NCI-H510A (cell line): ENCODE measurements at regions not wholly inside any gene's neighbourhood (a gene's known extent, or its start where the extent isn't known, plus 50 kb on each side); places are given as distances from the start of the nearest gene placed in this dataset.
"Not testable (repeated sequence)": the region's sequence is repeated elsewhere in the genome, so short reads cannot be mapped to it uniquely, and the experiment has no call there.

ENCODE experiments used
- DNase-seq: peaks from one replicate; lab custom pipeline; 2025; lab: John Stamatoyannopoulos, UW

DNA sequence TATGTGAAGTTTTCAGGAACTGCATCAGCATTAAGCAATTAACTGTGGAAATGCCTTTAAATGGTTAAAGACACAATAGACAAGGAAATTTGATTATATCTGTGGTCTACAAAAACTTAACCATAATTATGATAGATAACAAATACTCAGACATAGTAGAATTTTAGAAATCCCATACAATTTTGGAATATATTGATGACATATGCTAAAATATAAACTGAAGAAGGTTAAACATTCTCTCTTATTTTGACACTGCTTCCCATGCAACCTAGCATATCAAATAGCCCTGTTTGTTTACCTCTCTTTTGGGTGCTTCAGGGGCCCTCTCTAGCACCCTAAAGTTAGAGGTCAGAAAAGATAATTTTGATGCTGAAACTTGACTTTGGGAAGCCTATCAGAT is 1274.8 kb upstream of the SLC39A10 start:
- DNase-seq = no peak

DNA sequence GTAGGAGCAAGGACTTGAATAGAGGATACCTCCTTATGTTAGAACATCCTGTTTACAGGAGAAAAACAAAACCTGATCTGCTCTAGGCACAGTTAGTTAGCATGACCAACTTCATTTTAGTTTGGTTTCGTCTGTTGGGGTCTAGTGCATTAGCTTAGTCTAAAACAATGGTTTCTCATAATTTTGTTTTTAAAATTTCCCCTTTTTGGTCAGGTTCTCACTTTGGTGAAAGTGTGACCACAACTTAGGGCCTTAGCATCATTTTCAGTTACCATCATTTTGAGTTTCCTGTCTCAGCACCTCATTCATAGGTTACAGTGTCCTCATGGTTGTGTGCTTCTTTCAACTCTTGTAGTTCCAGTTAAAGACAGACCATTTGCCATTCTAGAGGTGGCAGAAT is 1277.0 kb upstream of the SLC39A10 start:
- no peak for DNase-seq

DNA sequence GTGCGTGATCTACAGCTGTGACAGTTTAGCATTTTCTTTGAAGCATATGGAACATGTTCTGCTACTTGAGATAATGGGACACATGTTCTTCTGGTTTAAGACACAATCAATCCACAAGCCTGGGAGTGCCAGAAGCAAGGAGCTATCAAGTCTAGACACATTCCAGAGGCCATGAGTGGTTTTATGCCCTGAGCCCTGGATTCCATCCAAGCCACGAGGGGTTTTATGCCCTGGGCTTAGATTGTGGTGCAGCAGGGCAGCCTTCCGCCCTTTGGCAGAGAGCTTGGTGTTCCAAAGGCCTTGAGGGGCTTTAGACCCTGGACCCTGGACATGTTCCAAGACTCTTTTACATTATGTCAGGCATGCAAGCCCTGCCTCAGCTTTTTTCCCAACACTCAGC is 1289.6 kb upstream of the SLC39A10 start:
- DNase-seq = not testable (repeated sequence)

DNA sequence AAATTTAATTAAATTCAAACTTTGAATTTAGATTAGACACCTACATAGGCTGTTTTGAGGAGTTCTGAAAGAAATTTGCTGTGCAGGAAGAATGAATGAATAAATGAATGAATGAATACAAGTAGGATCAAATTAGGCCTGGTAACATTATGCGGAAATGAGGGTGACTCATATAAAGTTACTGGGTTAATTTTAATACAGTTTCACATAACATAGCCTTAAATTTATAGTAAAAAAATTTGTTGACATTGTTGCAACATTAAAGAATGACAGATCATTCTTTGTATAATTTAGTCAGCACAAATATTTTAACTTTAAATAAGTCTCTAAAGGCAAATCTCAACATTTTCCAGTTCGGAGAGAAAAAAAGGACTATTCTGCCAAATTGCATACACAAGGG is 1293.1 kb upstream of the SLC39A10 start:
- DNase-seq = no peak

DNA sequence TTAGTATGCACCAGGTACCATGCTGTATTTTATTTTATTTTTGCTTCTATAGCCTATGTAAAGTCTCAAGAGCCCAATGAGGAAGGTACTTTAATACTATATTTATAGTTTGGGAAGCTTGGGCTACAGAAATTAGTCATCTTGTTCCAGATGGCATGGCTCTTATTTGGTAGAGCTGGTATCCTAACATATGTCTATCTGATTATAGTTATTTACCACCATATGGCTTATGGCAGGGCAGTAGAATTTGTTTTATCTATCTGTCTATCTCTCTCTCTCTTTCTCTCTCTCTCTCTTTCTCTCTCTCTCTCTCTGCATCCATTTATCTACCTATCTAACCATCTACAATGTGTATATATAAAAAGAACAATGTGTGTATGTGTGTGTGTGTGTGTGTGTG is 1293.7 kb upstream of the SLC39A10 start:
- DNase-seq = no peak

DNA sequence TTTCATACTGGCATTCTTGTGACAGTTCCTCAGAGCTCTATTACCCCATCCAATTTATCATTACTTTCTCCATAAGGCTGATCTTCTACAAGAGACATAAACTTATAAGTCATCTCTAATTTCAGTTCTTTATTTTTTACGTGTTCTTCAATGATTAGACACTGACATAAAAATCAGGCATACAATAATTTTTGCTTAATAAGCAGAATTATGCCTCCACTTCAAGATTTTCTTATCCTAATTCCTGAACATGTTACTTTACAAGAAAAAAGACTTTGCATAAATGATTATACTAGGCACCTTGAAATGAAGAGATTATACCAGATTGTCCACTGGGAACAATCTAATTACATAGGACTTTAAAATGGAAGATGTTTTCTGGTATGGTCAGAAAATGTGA is 1304.5 kb upstream of the SLC39A10 start:
- DNase-seq = no peak

DNA sequence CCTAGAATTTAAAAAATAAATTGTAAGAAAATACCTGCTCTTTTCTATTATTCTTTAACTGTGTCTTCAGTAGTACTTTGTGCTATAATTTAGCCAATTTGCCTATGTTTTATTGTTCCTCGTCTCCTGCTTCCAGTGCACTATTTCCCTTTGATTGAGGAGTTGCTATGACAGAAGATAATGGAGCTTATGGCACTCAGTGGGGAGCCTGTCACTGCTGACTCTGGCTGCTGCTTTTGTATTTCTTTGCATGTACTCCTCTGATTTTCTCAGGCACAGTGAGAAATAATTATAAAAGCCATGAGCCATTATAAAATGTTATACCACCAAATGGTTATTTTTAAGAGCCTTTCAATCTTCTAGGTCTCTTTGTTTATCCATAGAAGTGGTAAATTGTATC is 1310.8 kb upstream of the SLC39A10 start:
- DNase-seq = no peak

DNA sequence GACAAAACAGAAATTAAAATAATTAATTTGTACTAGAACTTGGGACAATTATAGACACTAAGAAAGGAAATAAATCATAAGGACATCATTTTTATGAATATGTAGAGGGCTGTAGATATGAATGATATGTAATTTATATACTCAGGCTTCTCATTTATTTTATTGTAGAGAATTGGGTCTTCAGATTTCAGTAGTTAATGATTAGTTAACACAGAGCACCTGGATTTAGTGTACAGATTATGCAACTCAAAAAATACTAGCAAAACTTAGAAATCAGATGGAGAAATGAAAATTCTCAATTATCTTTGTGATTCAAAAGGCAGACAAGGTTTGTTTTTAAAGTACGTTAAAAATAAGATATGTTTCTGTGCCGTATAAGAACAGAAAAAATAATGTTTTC is 1311.7 kb upstream of the SLC39A10 start:
- DNase-seq = no peak

DNA sequence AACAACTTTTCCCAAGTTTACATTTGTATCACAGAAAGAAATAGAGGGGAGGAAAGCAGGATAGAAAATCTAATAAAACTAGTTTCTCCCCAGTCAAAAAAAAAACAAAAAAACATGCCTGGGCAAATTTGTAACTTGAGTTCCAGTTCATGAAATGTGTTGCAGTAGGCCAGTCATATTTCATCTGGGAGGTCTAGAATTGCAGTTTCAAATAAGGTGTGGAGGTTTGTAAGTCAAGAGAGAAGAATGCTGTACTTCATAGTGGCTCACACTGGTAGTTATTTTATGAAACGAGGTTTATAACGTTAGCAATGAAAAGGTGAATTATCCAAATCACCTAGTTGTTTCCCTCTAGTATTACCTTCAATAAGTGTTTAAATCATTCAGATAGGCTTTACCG is 1313.9 kb upstream of the SLC39A10 start:
- no peak for DNase-seq

DNA sequence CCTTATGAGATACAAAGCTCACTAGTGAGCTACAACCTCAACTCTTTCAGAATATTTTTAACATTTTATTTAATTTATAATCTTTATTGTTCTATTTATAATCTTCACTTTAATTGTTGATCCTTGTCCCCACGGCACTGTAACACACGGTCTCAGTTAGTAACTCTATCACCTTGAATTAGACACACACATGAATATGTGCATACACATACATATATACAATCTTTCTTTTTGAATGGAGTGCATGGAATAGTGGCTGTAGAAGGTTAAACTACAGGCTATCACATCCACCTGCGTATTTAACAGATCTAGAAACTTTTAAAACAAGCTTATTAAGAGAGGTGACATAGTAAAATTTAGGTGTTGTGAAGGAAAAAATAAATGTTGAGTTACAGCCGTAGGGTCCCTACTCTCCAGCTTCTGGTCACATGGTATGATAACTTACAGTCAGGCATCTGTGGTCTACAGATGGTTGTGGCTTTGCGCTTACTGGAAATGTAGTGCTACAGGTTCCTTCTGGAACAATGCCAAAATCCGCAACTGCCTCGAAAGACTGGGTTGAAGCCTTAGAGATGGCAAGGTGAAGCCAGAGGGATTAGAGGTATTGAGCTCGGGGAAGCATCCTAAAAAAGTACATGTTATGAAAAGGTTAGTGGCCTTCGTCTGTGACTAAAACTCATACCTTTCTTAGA is 1324.1 kb upstream of the SLC39A10 start:
- no peak for DNase-seq

DNA sequence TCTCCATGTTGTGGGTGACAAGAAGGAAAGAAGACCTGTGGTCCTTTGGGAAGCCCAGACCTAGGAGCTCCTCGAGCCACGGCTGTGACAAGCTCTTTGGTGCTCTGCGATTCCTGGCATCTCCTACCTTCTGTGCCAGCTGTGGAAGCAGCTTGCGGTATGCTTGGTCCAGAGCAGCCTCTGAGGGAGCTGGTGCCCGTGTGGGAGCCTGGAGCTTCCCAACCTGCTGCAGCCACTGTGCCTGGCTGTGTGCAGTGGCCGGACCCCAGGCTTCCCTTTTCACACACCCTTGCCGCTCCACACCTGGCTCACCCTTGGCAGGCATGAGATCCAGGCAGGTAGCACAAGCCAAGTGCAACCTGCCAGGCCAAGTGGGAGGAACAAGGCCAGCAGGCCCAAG is 1328.6 kb upstream of the SLC39A10 start:
- no peak for DNase-seq

DNA sequence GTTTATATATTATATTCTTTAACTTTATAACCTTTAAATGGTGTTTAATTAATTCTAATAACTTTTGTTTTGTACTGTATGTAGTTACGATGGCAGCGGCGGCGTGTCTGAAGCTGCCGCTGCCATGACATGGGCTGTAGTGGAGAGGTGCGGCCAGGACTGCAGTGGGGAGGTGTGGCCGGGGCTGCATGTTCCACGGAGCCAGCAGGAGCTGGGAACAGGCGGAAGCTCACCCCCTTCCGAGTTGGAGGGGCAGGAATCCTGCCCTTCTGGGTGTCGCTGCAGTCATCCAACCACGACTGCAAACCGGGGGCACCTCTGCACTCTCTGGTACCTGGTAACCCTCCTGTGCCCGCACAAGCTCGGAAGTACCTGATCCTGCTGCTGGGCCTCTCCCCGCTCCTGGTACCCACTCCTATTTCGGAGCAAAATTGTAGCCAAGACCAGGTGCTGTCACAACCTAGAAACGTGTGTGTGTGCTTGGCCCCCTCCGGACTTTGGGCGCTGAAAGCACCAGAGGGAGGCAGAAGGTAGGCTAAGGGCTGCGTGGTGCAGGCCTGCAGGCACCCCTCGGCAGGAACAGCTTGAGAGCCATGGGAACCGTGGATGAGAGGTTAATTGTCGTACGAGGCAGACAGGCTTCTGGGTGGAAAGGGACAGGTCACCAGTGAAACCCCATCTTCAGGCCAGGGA is 1329.7 kb upstream of the SLC39A10 start:
- DNase-seq = no peak

DNA sequence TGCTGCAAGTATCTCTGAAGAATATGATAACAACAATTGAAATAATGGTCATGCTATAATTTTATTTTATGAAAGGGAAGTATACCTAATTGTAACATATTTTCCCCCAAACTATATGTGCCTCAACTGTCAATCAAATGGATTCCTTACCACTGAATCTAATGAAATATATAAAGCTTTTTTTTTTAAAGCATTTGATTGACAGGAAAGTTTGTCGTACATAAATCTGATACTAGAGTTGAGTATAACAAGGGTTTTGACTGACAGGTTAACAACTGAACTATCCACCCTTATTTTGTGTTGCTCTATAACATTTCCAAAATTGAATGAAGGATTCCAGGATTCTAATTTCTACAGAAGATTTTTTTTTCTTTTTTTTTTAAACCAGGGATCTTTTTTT is 1333.3 kb upstream of the SLC39A10 start:
- no peak for DNase-seq

DNA sequence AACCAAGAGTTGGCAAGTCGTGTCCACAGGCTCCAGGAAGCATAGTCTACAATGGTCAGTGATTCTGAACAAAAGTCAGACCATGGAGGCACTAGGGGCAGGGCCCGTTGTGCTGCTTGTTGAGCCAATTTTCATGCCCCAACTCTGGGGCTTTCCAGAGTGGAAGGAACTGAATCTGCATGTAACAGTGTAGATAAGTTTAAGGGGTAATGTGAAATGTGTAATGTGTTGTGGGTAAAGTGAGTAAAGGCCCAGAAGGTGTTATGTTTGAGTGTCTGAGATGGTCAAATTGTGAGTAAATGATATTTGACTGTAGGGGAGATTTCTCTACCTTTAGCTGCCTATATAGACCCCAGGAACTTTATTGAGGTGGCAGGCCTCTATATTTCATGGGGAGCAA is 1336.5 kb upstream of the SLC39A10 start:
- no peak for DNase-seq

DNA sequence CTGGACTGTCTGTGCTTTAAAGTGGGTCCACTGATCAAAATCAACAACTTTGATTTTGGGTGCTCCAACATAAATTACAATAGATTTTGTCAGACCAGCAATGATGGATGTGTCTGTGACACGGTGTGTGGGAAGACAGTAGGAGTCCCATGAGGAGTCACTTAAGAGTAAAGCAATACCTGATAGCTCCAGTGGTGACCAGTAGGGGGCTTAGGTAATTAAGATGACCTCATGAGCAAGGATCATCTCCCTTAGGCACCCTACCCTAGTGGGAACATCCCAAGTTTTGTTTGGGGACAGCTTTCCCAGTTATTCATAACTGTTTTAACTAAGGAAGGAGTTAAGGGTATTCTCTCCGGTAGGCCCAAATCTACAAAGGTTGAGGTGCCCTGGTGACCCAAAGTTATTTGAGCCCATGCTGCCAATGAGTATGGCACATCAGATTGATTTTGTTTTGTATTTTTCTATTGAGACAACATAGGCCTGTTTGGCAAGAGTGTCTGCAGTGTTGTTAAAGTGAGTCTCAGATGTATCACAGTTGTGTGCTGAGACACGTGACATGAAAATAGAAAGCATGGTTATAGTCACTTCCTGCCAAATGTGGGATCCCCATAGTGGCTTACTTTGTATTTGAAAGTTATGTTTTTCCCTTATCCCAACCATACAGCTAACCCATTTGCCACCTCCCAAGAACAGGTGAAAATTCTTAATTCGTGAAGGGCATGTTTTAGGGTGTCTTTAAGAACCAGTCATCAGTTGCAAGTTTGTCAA is 1337.6 kb upstream of the SLC39A10 start:
- DNase-seq = no peak

DNA sequence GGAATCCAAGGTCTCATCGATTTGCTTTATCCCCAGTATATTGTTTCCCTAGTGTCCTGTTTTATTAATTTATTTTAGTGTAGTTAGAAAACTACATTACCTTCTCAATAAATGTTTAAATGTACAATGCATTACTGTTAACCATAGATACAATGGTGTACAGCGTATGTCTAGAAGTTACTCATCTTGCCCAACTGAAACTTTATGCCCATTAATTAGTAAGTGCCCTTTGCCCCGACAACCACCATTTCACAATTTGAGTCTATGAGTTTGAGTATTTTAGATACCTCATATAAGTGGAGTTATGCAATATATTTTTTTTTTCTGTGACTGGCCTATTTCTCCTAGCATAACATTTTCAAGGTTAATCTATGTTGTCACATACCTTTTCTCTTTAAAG is 1343.0 kb upstream of the SLC39A10 start:
- DNase-seq = no peak

DNA sequence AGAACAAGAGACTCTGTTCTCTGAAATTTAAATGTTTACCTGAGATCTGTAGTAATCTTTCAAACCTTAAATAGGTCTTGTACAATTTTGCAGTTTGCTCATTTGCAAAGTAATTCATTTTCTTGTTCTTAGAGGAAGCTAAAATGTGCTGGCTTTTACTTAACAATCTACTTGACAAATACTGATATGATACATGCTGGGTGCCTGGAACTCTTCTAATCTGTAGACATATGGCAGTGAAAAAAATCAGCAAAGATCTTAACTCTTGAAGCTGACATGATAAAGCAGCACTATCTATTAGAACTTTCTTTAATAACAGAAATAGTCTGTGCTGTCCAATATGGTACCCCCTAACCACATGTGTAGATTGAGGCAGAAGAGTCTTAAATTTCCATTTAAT is 1352.8 kb upstream of the SLC39A10 start:
- DNase-seq = no peak

DNA sequence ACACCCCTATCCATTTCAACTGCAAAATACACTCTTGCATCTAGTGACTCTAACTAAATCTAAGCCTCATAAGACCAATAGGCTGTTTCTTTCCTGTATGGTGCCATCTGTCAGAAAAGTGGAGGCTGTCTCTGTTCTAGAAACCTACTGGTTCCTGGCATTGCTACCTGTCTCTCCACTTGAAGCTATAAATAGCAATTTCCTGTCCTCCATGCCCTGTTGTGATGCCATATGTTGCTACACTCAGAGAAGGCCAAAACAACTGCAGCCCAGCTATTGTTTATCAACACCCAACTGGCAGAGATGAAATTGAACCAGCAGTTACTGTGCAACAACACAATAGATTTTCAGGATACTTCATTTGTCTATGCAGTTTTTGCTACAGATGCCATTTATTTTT is 1355.1 kb upstream of the SLC39A10 start:
- DNase-seq = peak; percentile 44

DNA sequence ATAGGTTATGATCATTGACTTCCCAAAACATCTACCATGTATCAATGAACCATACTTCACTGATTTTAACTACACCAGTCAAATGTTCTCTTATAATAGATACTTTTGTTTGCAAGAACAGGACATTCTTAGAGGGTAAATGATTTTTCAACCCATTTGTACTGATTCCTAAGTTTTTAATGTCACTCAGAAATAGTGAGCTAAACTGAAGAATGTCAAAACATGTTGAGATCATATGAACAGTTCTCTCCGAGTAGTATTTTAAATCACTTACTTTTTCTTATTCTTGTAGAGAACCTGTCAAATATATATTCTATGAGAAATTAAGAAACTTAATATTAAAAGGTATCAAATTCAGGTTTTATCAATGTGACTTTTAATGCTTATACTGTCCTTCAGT is 1362.9 kb upstream of the SLC39A10 start:
- no peak for DNase-seq

DNA sequence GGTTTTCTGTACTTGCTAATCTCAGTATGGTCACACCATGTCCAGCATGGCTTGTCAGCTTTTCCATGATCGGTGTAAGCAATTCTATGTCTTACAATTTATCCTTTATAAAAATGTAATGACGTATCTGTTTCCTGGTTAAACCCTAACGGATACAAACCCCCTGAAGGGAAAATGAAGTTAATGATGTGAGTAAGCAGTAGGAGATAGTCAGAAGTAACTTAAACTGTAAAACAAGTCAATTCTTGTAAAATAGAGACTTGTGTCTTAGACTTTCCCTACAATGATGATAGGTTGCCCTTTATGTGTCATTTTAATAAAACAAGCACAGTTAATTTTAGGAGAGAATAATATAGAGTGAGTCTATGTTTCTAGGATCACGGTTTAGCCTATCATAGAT is 1365.9 kb upstream of the SLC39A10 start:
- DNase-seq = no peak

DNA sequence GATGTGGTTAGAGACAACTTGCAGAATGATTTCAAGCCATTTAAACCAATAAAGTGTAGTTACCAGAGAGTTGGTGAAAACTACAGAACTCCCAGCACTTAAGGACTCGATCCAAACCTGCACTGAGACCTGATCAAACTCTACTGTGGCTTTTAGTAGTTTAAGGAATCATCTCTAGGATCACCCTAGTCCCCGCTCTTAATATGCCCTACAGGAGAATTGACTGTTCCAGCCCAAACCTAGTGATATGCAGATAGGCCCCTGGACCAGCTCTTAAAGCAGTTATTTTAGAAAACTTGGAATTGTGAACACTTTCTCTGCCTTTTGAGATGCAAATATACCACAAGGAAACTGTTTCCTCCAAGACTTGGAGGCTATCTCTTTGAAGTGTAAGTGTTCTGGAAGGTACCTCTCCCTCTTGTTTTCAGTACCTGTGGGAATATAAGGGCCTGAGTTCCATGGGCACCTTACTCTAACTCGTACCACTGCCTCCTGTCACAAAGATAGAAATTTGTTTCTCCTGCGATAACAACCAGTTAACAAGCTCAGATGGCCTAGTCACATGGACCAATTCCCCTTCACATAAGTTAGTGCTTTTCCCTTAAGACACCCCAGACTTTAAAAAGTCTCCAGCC is 1367.2 kb upstream of the SLC39A10 start:
- no peak for DNase-seq

DNA sequence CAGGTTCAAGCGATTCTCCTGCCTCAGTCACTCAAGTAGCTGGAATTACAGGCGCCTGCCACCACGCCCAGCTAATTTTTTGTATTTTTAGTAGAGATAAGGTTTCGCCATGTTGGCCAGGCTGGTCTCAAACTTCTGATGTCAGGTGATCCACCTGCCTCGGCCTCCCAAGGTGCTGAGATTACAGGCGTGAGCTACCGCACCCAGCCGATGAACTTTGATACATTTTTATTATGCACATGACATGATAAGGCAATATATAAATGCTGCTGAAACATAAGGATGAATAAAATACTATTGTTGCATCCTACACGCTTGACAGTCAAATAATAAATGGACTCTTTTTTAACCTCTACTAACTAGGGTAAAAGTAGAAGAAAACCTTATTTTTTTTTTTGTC is 1380.4 kb upstream of the SLC39A10 start:
- not testable (repeated sequence) for DNase-seq
